ENCODE measurements at regions not wholly inside any gene's neighbourhood (a gene's known extent, or its start where the extent isn't known, plus 50 kb on each side); places are given as distances from the start of the nearest gene placed in this dataset.
"Not testable (repeated sequence)": the region's sequence is repeated elsewhere in the genome, so short reads cannot be mapped to it uniquely, and the experiment has no call there.

GRCh38 chr13:23947893-23948292 is 50.6 kb upstream of the C1QTNF9B start:
- DNase-seq, result no peak
- in situ Hi-C loops (cut with MboI; ENCODE audit: low pct_unique_long_range_greater_than_20kb, low sequenced_read_pairs), result no loop called here

- DNase-seq, result no peak
- in situ Hi-C loops (cut with MboI; ENCODE audit: low pct_unique_long_range_greater_than_20kb, low sequenced_read_pairs), result no loop called here
Observed at GRCh38 chr13:23949200-23949599, 51.9 kb upstream of the C1QTNF9B start.

- in situ Hi-C loops (cut with MboI; ENCODE audit: low pct_unique_long_range_greater_than_20kb, low sequenced_read_pairs), result no loop called here
- no peak for DNase-seq
Observed at GRCh38 chr13:23949736-23950135, 52.4 kb upstream of the C1QTNF9B start.

GRCh38 chr13:23950736-23951510 is 53.6 kb upstream of the C1QTNF9B start:
- in situ Hi-C loops (cut with MboI; ENCODE audit: low pct_unique_long_range_greater_than_20kb, low sequenced_read_pairs), result no loop called here
- DNase-seq, result no peak

GRCh38 chr13:23952796-23953195 is 55.5 kb upstream of the C1QTNF9B start:
- in situ Hi-C loops (cut with MboI; ENCODE audit: low pct_unique_long_range_greater_than_20kb, low sequenced_read_pairs), result no loop called here
- DNase-seq, result no peak

- in situ Hi-C loops (cut with MboI; ENCODE audit: low pct_unique_long_range_greater_than_20kb, low sequenced_read_pairs), result no loop called here
- DNase-seq, result no peak
Observed at GRCh38 chr13:23953860-23954512, 56.7 kb upstream of the C1QTNF9B start.

- in situ Hi-C loops (cut with MboI; ENCODE audit: low pct_unique_long_range_greater_than_20kb, low sequenced_read_pairs), result no loop called here
- no peak for DNase-seq
Observed at GRCh38 chr13:23955064-23955463, 57.8 kb upstream of the C1QTNF9B start.

GRCh38 chr13:23956106-23956505 is 58.8 kb upstream of the C1QTNF9B start:
- in situ Hi-C loops (cut with MboI; ENCODE audit: low pct_unique_long_range_greater_than_20kb, low sequenced_read_pairs), result no loop called here
- DNase-seq, result no peak

GRCh38 chr13:23957981-23958380 is 60.7 kb upstream of the C1QTNF9B start:
- DNase-seq, result no peak
- in situ Hi-C loops (cut with MboI; ENCODE audit: low pct_unique_long_range_greater_than_20kb, low sequenced_read_pairs), result no loop called here

- in situ Hi-C loops (cut with MboI; ENCODE audit: low pct_unique_long_range_greater_than_20kb, low sequenced_read_pairs), result no loop called here
- no peak for DNase-seq
Observed at GRCh38 chr13:23959231-23959862, 62.0 kb upstream of the C1QTNF9B start.

GRCh38 chr13:23960566-23961156 is 63.4 kb upstream of the C1QTNF9B start:
- DNase-seq, result peak; percentile 21
- in situ Hi-C loops (cut with MboI; ENCODE audit: low pct_unique_long_range_greater_than_20kb, low sequenced_read_pairs), result no loop called here

- DNase-seq, result no peak
- in situ Hi-C loops (cut with MboI; ENCODE audit: low pct_unique_long_range_greater_than_20kb, low sequenced_read_pairs), result no loop called here
Observed at GRCh38 chr13:23963184-23963931, 66.1 kb upstream of the C1QTNF9B start.

GRCh38 chr13:23963947-23964346 is 66.6 kb upstream of the C1QTNF9B start:
- no peak for DNase-seq
- in situ Hi-C loops (cut with MboI; ENCODE audit: low pct_unique_long_range_greater_than_20kb, low sequenced_read_pairs), result no loop called here

GRCh38 chr13:23965346-23965745 is 68.0 kb upstream of the C1QTNF9B start:
- in situ Hi-C loops (cut with MboI; ENCODE audit: low pct_unique_long_range_greater_than_20kb, low sequenced_read_pairs), result no loop called here
- no peak for DNase-seq

GRCh38 chr13:23966221-23966690 is 69.0 kb upstream of the C1QTNF9B start:
- in situ Hi-C loops (cut with MboI; ENCODE audit: low pct_unique_long_range_greater_than_20kb, low sequenced_read_pairs), result no loop called here
- DNase-seq, result no peak

GRCh38 chr13:23966691-23967615 is 69.7 kb upstream of the C1QTNF9B start:
- DNase-seq, result no peak
- in situ Hi-C loops (cut with MboI; ENCODE audit: low pct_unique_long_range_greater_than_20kb, low sequenced_read_pairs), result no loop called here

GRCh38 chr13:23967792-23968191 is 70.5 kb upstream of the C1QTNF9B start:
- in situ Hi-C loops (cut with MboI; ENCODE audit: low pct_unique_long_range_greater_than_20kb, low sequenced_read_pairs); DNase-seq: not testable (repeated sequence)

GRCh38 chr13:23969647-23970046 is 72.3 kb upstream of the C1QTNF9B start:
- DNase-seq, result no peak
- in situ Hi-C loops (cut with MboI; ENCODE audit: low pct_unique_long_range_greater_than_20kb, low sequenced_read_pairs), result no loop called here

Measured in KBM-7 (cell line).